Fibroblast of villous mesenchyme (primary cell): ENCODE measurements at regions not wholly inside any gene's neighbourhood (a gene's known extent, or its start where the extent isn't known, plus 50 kb on each side); places are given as distances from the start of the nearest gene placed in this dataset.

Experiments
- DNase-seq: peaks from one replicate; pipeline ENCODE4 v3.0.0-alpha.2; 2010; ENCODE audit warnings: low read depth
- H3K4me3 ChIP-seq: 2 replicates; pipeline ENCODE4 v1.5.1; 2011; ENCODE audit warnings: low read depth, mild to moderate bottlenecking, low read length
- CTCF ChIP-seq: IDR thresholded peaks from 2 replicates; pipeline ENCODE4 v1.5.1; 2012; ENCODE audit warnings: low read depth, mild to moderate bottlenecking, low read length; ENCODE audit not compliant: insufficient read depth

- DNase-seq, result no peak
- H3K4me3 ChIP-seq, result no peak overlapping the region
- no peak for TF ChIP-seq CTCF
Measured at GRCh38 chr5:63655043-63655442, 307.2 kb downstream of the HTR1A start.

- H3K4me3 ChIP-seq, result no peak overlapping the region
- DNase-seq, result no peak
- no peak for TF ChIP-seq CTCF
Measured at GRCh38 chr5:63650581-63650980, 311.7 kb downstream of the HTR1A start.

GRCh38 chr5:63648376-63648775, 313.9 kb downstream of the HTR1A start:
- no peak for DNase-seq
- TF ChIP-seq CTCF, result no peak

GRCh38 chr5:63629951-63630630, 332.2 kb downstream of the HTR1A start:
- TF ChIP-seq CTCF, result no peak
- DNase-seq, result no peak
- no peak overlapping the region for H3K4me3 ChIP-seq

More at GRCh38 chr5:63648376-63648775, 313.9 kb downstream of the HTR1A start:
- no peak overlapping the region for H3K4me3 ChIP-seq

GRCh38 chr5:63613442-63613841, 348.8 kb downstream of the HTR1A start:
- H3K4me3 ChIP-seq, result no peak overlapping the region
- no peak for TF ChIP-seq CTCF
- no peak for DNase-seq

GRCh38 chr5:63603996-63604395, 358.2 kb downstream of the HTR1A start:
- no peak overlapping the region for H3K4me3 ChIP-seq
- TF ChIP-seq CTCF, result no peak

GRCh38 chr5:63602971-63603370, 359.3 kb downstream of the HTR1A start:
- no peak overlapping the region for H3K4me3 ChIP-seq
- TF ChIP-seq CTCF, result no peak
- DNase-seq, result no peak

More at GRCh38 chr5:63603996-63604395, 358.2 kb downstream of the HTR1A start:
- DNase-seq, result no peak
